SK-N-SH (cell line): ENCODE measurements at regions not wholly inside any gene's neighbourhood (a gene's known extent, or its start where the extent isn't known, plus 50 kb on each side); places are given as distances from the start of the nearest gene placed in this dataset.
"Not testable (repeated sequence)": the region's sequence is repeated elsewhere in the genome, so short reads cannot be mapped to it uniquely, and the experiment has no call there.

Source experiments
- CTCF ChIA-PET: fragments of 300-600, 350-600 bp; formaldehyde crosslinking; extraction: SDS; loops from one replicate; lab custom pipeline; 2021; lab: Yijun Ruan, JAX
- POLR2A ChIA-PET: fragments of 350-600 bp; sonication (Branson Sonifier 250); formaldehyde crosslinking; extraction: SDS; loops from one replicate; lab custom pipeline; 2020; ENCODE audit warnings: antibody characterized with exemption, inconsistent platforms; lab: Yijun Ruan, JAX
- DNase-seq: peaks from one replicate; pipeline ENCODE4 v3.0.0; 2012
- H2AFZ ChIP-seq: fragments of 200-600 bp; sonication (generic); 2 replicates; pipeline ENCODE4 v1.8.1; 2016; ENCODE audit warnings: antibody characterized with exemption, mild to moderate bottlenecking, low read depth
- H3F3A ChIP-seq: fragments of 200-600 bp; sonication (generic); replicated peaks from 2 replicates; pipeline ENCODE3; 2016; ENCODE audit warnings: antibody characterized with exemption, mild to moderate bottlenecking; ENCODE audit not compliant: insufficient read depth
- H3K27ac ChIP-seq, 2 experiments: fragments of 200-500 bp in 1 of 2; fragments of 200-600 bp in 1 of 2; sonication (Bioruptor generic) in 1 of 2; sonication (generic), shearing (Covaris generic) in 1 of 2; 2 replicates each; pipeline versions ENCODE4 v1.5.1 to v1.6.1; 2014 to 2016; ENCODE audit warnings: low read depth in 2 of 2, inconsistent platforms in 1 of 2, low read length in 1 of 2, mild to moderate bottlenecking in 1 of 2, mixed read lengths in 1 of 2
- H3K27me3 ChIP-seq: fragments of 200-600 bp; sonication (generic), shearing (Covaris generic); 2 replicates; pipeline ENCODE4 v1.6.1; 2016; ENCODE audit warnings: mixed run types; ENCODE audit not compliant: insufficient read depth
- H3K36me3 ChIP-seq, 2 experiments: fragments of 200-500 bp in 1 of 2; fragments of 200-600 bp in 1 of 2; sonication (Bioruptor generic) in 1 of 2; sonication (generic) in 1 of 2; replicated peaks in 1 of 2; 2 replicates each; pipeline versions ENCODE3 to v1.5.1; 2014 to 2016; ENCODE audit warnings: low read length in 1 of 2, mild to moderate bottlenecking in 1 of 2; ENCODE audit not compliant: insufficient read depth in 2 of 2, control insufficient read depth in 1 of 2
- H3K4me1 ChIP-seq, 2 experiments: fragments of 200-500 bp in 1 of 2; fragments of 200-600 bp in 1 of 2; sonication (Bioruptor generic) in 1 of 2; sonication (generic), shearing (Covaris generic) in 1 of 2; 2 replicates each; pipeline versions ENCODE4 v1.5.1 to v1.6.1; 2014 to 2016; ENCODE audit warnings: low read depth in 1 of 2, low read length in 1 of 2, mixed run types in 1 of 2; ENCODE audit not compliant: insufficient read depth in 2 of 2, control insufficient read depth in 1 of 2
- H3K4me2 ChIP-seq: fragments of 200-600 bp; sonication (generic), shearing (Covaris generic); 2 replicates; pipeline ENCODE4 v1.6.1; 2017; ENCODE audit warnings: mixed run types
- H3K4me3 ChIP-seq, 2 experiments: fragments of 200-500 bp in 1 of 2; fragments of 200-600 bp in 1 of 2; sonication (Bioruptor generic) in 1 of 2; sonication (generic), shearing (Covaris generic) in 1 of 2; 2 replicates each; pipeline versions ENCODE4 v1.5.1 to v1.8.1; 2014 to 2016; ENCODE audit warnings: low read depth in 2 of 2, inconsistent platforms in 1 of 2, low read length in 1 of 2, mild to moderate bottlenecking in 1 of 2, mixed read lengths in 1 of 2, moderate library complexity in 1 of 2
- H3K79me2 ChIP-seq: fragments of 200-600 bp; sonication (generic); 2 replicates; pipeline ENCODE4 v1.8.1; 2017; ENCODE audit warnings: mild to moderate bottlenecking; ENCODE audit not compliant: insufficient read depth
- H3K9ac ChIP-seq: fragments of 200-600 bp; sonication (generic); 2 replicates; pipeline ENCODE4 v1.6.1; 2017; ENCODE audit warnings: mixed run types
- H3K9me2 ChIP-seq: fragments of 200-600 bp; sonication (generic); 2 replicates; pipeline ENCODE4 v1.6.1; 2017; ENCODE audit warnings: mixed run types
- H3K9me3 ChIP-seq: fragments of 200-600 bp; sonication (generic); 2 replicates; pipeline ENCODE4 v1.6.1; 2017; ENCODE audit warnings: mixed run types, mild to moderate bottlenecking, moderate library complexity
- H4K20me1 ChIP-seq: fragments of 200-600 bp; sonication (generic); 2 replicates; pipeline ENCODE4 v1.6.1; 2017; ENCODE audit warnings: mild to moderate bottlenecking, mixed run types; ENCODE audit not compliant: insufficient read depth
- EP300 ChIP-seq, 2 experiments: IDR thresholded peaks; 2 replicates each; pipeline versions ENCODE4 v1.4.0 to v1.6.1; 2012; ENCODE audit warnings: borderline replicate concordance in 1 of 2, low read depth in 1 of 2, low read length in 1 of 2
- FOSL2 ChIP-seq: IDR thresholded peaks from 2 replicates; pipeline ENCODE4 v1.4.0; 2012; ENCODE audit warnings: low read depth, mild to moderate bottlenecking, moderate library complexity, borderline replicate concordance
- JUND ChIP-seq: IDR thresholded peaks from 2 replicates; pipeline ENCODE4 v1.4.0; 2012
- MEF2A ChIP-seq: IDR thresholded peaks from 2 replicates; pipeline ENCODE4 v1.4.0; 2012; ENCODE audit warnings: low read depth, borderline replicate concordance
- NFIC ChIP-seq: IDR thresholded peaks from 2 replicates; pipeline ENCODE4 v1.4.0; 2012; ENCODE audit warnings: borderline replicate concordance
- WGBS: methylation state at CpG from one replicate; pipeline ENCODE4 v1.1.6; 2017; ENCODE audit warnings: low lambda C conversion rate; 5-methylcytosine and 5-hydroxymethylcytosine counted together

DNA sequence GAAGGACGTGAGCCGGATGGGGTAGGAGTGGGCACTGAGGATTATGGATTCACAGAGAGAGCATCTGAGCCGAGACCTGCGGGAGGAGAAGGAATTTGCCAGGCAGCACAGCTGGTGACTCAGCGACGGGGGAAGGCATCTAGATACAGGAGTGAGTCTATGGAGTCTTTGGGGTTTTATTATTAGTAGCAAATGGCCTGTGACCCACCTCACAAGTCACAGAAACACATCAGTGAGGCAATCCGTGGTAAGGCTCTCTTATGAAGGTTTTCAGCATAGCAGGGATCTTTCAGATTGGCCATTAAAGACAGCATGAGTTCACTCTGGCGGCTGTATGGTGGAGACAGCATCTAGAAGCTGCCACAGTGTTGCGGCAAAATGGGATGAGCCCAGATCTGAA lies 66.5 kb upstream of the GPR89A start:
- POLR2A ChIA-PET, H4K20me1 ChIP-seq, H3K9me2 ChIP-seq, CTCF ChIA-PET, H3K9me3 ChIP-seq, DNase-seq, H3K79me2 ChIP-seq, H3K36me3 ChIP-seq, H3K27me3 ChIP-seq: not testable (repeated sequence)
- Histone ChIP-seq H3F3A (peaks cover 19% of the 10 kb centered on the region), H3K4me2 (peak overlapping the region; percentile 52), H3K27ac (peak overlapping the region; percentile 73 to 77), H3K9ac (peak overlapping the region; percentile 20; the same call in 1 of the 2 replicates), H2AFZ (peak overlapping the region; percentile 63; the same call in 1 of the 2 replicates), H3K4me1 (peaks cover 0 to 24% of the 10 kb centered on the region in 2 experiments; a peak in 2 of 4 replicates), H3K4me3 (peak overlapping the region in 1 of 2 experiments; percentile 21; a peak in 1 of 4 replicates)
- peak; percentile 11; the same call in 1 of the 2 replicates for TF ChIP-seq MEF2A
- TF ChIP-seq FOSL2, result peak; percentile 52; the same call in 1 of the 2 replicates
- TF ChIP-seq EP300 (IDR thresholded peaks at IDR 0.05; ENCODE audit: borderline replicate concordance in 1 of 2, low read depth in 1 of 2, low read length in 1 of 2), result peak in 1 of 2 experiments; percentile 4; a peak in 1 of 4 replicates
- peak; percentile 45 for TF ChIP-seq JUND
- 22% methylated on average over 9 of the region's 9 CpGs for WGBS

DNA sequence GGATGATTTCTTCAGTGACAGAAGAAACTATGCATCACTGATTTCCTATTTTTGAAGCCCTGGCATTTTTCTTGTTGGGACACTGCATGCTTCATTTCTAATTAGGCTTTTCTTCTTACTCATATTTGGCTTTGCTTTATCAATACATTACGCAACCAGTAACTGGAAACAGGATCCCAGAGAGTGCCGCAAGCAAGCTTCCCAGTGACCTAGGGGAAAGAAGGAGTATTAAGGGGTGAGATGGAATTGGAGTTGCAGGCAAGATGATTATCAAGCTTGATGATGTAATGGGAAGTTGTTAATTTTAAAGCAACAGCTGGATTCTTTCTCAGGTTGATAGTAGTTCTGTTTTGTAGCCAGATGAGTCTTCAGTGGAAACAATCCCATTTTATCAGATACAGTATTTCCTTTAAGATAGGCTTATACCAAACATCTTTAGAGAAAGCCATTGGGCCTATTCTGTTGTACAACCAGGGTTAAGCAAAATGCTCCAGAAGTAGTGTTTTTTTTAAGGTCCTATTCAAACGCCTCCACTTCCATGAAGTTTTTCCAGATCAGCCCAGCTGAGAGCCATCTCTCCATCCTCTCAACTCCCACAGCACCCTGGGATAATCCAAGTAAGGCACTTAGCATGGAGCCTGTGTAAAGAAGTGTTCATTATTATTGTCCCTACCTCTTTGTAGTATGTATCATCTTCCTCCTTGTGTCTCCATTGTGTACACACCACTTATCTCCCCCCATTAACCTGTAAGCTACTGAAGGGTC lies 69.5 kb upstream of the GPR89A start:
- Histone ChIP-seq H3F3A (peaks cover 12% of the 10 kb centered on the region), H3K4me1 (peaks cover 0 to 16% of the 10 kb centered on the region in 2 experiments; a peak in 1 of 4 replicates)
- H3K4me3 ChIP-seq, CTCF ChIA-PET, H3K27me3 ChIP-seq, H3K36me3 ChIP-seq, H3K9me3 ChIP-seq, H3K9me2 ChIP-seq, H3K9ac ChIP-seq, H3K4me2 ChIP-seq, H3K27ac ChIP-seq, H3K79me2 ChIP-seq, H2AFZ ChIP-seq, H4K20me1 ChIP-seq, POLR2A ChIA-PET, DNase-seq: not testable (repeated sequence)
- WGBS, result 64% methylated on average over 3 of the region's 3 CpGs

DNA sequence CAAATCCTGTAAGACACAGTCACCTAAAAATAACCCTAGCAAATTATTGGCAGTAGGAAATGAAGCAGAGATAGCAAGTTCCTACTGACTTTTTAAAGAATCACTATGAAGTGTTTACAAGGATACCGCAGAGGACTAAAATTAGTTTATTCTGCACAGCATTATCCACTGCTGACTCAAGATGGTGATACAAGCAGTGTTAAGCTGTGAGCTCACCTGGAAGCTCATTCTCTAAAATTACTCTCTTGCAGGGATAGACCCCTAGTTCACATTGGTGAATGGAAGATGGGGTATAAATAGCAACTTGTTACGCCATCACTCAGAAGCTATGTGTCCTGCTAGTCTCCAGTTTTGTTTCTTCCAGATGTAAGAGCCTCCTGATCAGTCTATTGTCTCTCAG lies 70.8 kb upstream of the GPR89A start:
- H3K9me3 ChIP-seq, DNase-seq, H2AFZ ChIP-seq, H3K9me2 ChIP-seq, H3F3A ChIP-seq, H3K27ac ChIP-seq, CTCF ChIA-PET, H3K36me3 ChIP-seq, H4K20me1 ChIP-seq, H3K4me2 ChIP-seq, H3K4me3 ChIP-seq, H3K9ac ChIP-seq, H3K27me3 ChIP-seq, H3K79me2 ChIP-seq, POLR2A ChIA-PET: not testable (repeated sequence)
- H3K4me1 ChIP-seq, result peaks cover 0 to 11% of the 10 kb centered on the region in 2 experiments; a peak in 1 of 4 replicates
- 73% methylated on average over 2 of the region's 2 CpGs for WGBS

DNA sequence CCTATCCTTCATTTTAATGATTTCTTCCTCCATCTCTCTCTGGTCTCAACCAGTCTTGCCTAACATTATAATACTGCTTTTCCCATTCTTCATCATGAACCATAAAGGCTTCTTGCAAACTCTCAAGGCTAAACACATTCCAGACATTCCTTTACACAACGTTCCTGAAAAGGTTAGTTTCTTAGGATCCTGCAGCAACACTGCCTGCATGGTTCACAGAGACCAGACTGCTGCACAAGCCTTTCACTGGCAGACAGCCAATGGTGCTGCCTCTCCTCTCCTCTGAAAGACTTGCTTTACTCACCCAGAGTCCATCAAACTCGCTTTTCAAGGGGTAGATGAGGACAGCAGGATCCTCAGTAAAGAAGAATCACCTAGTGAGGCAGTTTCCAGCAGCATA lies 72.3 kb upstream of the GPR89A start:
- H2AFZ ChIP-seq, H3K9ac ChIP-seq, DNase-seq, H3K27ac ChIP-seq, CTCF ChIA-PET, H3K79me2 ChIP-seq, H3K27me3 ChIP-seq, H3K9me2 ChIP-seq, H3F3A ChIP-seq, POLR2A ChIA-PET, H3K9me3 ChIP-seq, H3K4me3 ChIP-seq, H3K36me3 ChIP-seq, H4K20me1 ChIP-seq: not testable (repeated sequence)
- peak overlapping the region; percentile 51; the same call in 1 of the 2 replicates for H3K4me2 ChIP-seq
- peaks cover 0 to 10% of the 10 kb centered on the region in 2 experiments; a peak in 1 of 4 replicates for H3K4me1 ChIP-seq
- peak; percentile 69 for TF ChIP-seq NFIC
- 4% methylated on average over 2 of the region's 2 CpGs for WGBS

DNA sequence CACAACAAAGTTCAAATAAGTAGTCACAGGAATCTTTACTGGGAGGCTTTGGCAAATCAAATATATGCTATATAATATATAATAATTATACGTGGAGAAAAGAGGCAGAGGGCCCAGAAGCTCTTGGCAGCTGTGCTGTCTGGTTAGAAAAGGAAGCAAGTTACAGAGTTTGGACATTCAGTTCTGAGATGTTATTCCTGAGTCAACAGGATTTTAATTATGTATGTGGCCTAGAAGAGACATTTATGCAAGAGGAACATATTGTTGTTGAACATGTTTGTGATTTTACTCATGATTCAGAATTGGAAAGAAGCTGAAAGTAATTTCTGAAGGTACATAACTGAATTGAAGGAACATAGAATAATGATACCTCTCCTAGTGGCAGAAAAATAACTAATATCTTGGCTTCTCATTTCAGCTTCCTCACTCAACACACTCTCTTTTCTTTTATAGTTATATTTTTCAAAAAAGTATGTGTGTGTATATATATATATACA lies 79.7 kb upstream of the GPR89A start:
- H3K4me1 ChIP-seq, H3K79me2 ChIP-seq, H2AFZ ChIP-seq, H3K9ac ChIP-seq, H3F3A ChIP-seq, H4K20me1 ChIP-seq, H3K36me3 ChIP-seq, H3K27me3 ChIP-seq, H3K9me3 ChIP-seq, H3K4me3 ChIP-seq, H3K27ac ChIP-seq, H3K4me2 ChIP-seq, CTCF ChIA-PET, H3K9me2 ChIP-seq, DNase-seq, POLR2A ChIA-PET: not testable (repeated sequence)
- 63% methylated on average over 1 of the region's 1 CpG for WGBS

DNA sequence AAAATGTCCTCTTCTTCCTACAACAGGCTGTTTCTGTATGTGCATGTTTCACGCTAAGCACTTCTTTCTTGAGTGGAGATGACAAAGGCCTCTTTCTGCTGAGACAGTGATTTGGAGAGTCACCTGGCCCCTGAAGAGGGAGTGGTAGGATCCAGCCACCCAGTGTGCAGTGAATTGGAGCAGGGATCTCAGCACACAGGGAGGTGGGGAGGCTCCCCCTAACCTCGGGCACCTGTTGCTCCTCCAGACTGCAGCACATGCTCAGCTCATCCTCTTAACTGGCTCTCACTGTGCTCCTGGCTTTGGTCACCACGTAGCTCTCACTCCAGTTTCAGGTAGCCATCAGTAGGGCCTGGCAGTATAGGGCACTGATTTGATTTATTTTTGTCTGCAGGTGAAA lies 87.6 kb upstream of the GPR89A start:
- H2AFZ ChIP-seq, H3K9ac ChIP-seq, H3K36me3 ChIP-seq, H3K4me1 ChIP-seq, H3K9me3 ChIP-seq, H3K27ac ChIP-seq, CTCF ChIA-PET, H4K20me1 ChIP-seq, DNase-seq, H3K9me2 ChIP-seq, H3K79me2 ChIP-seq, POLR2A ChIA-PET, H3F3A ChIP-seq, H3K27me3 ChIP-seq, H3K4me3 ChIP-seq, H3K4me2 ChIP-seq: not testable (repeated sequence)
- 65% methylated on average over 3 of the region's 3 CpGs for WGBS
